GM12872 (cell line): ENCODE measurements at regions not wholly inside any gene's neighbourhood (a gene's known extent, or its start where the extent isn't known, plus 50 kb on each side); places are given as distances from the start of the nearest gene placed in this dataset.

Source experiments
- CTCF ChIP-seq: IDR thresholded peaks from 3 replicates; pipeline ENCODE4 v1.5.1; 2011; ENCODE audit warnings: low read depth, mild to moderate bottlenecking, low read length, moderate library complexity; ENCODE audit not compliant: insufficient read depth

GRCh38 chr4:3829211-3829955, 63.2 kb downstream of the ADRA2C start:
- no peak for TF ChIP-seq CTCF

GRCh38 chr4:3829956-3830773, 64.0 kb downstream of the ADRA2C start:
- TF ChIP-seq CTCF: no peak

GRCh38 chr4:3830774-3831528, 64.8 kb downstream of the ADRA2C start:
- TF ChIP-seq CTCF: no peak

DNA sequence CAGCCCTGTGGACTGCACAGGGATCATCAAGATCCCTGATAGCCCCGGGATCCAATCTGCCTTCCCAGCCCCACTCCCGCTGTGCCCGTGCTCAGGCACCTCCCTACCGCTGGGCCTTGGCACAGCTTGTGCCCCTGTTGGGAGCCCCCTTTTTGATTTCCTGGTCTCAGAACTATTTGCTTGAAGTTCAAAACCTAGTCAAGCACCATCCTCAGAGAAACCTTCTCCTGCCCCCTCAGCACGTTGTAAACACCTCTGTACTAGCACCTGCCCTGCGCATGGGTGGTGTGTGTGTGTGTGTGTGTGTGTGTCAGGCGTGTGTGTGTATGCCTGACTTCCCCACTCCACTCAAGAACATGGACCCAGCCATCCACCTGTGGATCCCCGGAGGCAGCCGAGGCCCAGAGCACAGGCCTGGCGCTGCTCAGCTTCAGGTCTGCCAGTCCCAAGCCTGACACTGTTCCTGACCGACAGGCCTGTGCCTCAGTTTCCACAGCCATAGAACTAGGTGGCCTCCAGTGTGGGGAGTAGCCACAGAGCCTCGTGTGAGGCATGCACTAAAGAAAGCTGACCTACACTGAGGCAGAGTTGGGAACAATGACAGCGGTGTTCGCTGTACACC, 65.5 kb downstream of the ADRA2C start:
- TF ChIP-seq CTCF: no peak

- TF ChIP-seq CTCF: no peak
Measured at GRCh38 chr4:3832536-3833220, 66.5 kb downstream of the ADRA2C start.

DNA sequence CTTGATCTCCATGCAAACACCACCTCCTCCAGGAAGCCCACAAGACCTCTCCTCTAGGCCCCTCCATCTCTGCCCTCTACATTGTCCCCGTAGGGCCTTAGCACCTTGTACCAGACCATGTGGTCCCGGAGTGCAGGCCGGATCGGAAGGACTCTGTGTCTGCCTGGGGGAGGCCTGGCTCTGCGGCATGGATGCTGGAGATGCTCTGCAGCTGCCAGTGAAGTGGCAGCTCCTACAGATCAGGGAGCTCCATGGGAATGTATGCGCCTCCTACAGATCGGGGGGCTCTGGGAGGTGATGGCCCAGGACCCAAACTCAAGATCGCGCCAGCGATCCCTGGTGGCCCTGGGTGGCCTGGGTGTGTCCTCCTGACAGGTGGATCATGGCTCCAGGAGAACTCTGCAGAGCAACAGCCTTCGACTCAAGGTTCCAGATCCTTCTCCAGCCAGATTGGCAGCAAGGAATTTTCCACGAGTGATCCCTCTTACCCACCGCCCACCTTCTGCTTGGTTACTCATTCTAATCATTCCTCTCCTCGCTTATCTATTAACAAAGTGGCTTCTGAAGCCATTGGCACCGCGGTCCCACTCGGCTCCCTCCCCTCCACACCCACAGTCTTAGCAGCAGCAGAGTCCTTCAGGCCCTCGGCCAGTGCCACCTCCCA, 67.3 kb downstream of the ADRA2C start:
- TF ChIP-seq CTCF: no peak
